ENCODE measurements at regions not wholly inside any gene's neighbourhood (a gene's known extent, or its start where the extent isn't known, plus 50 kb on each side); places are given as distances from the start of the nearest gene placed in this dataset.

GRCh38 chr3:5758699-5759098 is 571.2 kb downstream of the EDEM1 start:
- POLR2A ChIA-PET (ENCODE audit: unreplicated experiment) = no interaction called here
- Histone ChIP-seq H3F3A (ENCODE audit: insufficient read depth, low read depth) (no peaks in the 10 kb centered on the region), H3K27ac (no peak overlapping the region), H4K20me1 (ENCODE audit: insufficient read depth) (no peaks in the 10 kb centered on the region), H3K9me3 (ENCODE audit: insufficient read depth, low read depth) (no peaks in the 10 kb centered on the region), H2AFZ (no peak overlapping the region), H3K36me3 (ENCODE audit: low read depth) (no peaks in the 10 kb centered on the region), H3K9me2 (ENCODE audit: insufficient read depth) (no peaks in the 10 kb centered on the region), H3K4me2 (no peak overlapping the region), H3K27me3 (ENCODE audit: insufficient read depth, low read depth) (no peaks in the 10 kb centered on the region), H3K4me1 (replicated peaks; ENCODE audit: insufficient read depth) (no peaks in the 10 kb centered on the region), H3K4me3 (no peak overlapping the region), H3K79me2 (ENCODE audit: low read depth) (no peaks in the 10 kb centered on the region)
- no peak for DNase-seq
- no peak for TF ChIP-seq EZH2 (IDR thresholded peaks at IDR 0.05; ENCODE audit: low read depth)
- no peak for TF ChIP-seq CTCF (conservative IDR thresholded peaks at IDR 0.05)
- BruUV-seq (replicated peaks) = no TSS peak
- CTCF ChIA-PET = no interaction called here
- intact Hi-C loops (cut with micrococcal nuclease; ENCODE audit: unreplicated experiment) = no loop called here

- intact Hi-C loops (cut with micrococcal nuclease; ENCODE audit: unreplicated experiment) = no loop called here
- no peaks in the 10 kb centered on the region for H3K4me1 ChIP-seq (replicated peaks; ENCODE audit: insufficient read depth)
- H3K36me3 ChIP-seq (ENCODE audit: low read depth) = no peaks in the 10 kb centered on the region
- 0 out of 2 replicates have a peak, but pooled peaks cover 3% of the 10 kb centered on the region for H3K9me3 ChIP-seq (ENCODE audit: insufficient read depth, low read depth)
- H2AFZ ChIP-seq = no peak overlapping the region
- no peaks in the 10 kb centered on the region for H3F3A ChIP-seq (ENCODE audit: insufficient read depth, low read depth)
- POLR2A ChIA-PET (ENCODE audit: unreplicated experiment) = no interaction called here
- H3K4me3 ChIP-seq = no peak overlapping the region
- no peaks in the 10 kb centered on the region for H4K20me1 ChIP-seq (ENCODE audit: insufficient read depth)
- CTCF ChIA-PET = no interaction called here
- no peaks in the 10 kb centered on the region for H3K9me2 ChIP-seq (ENCODE audit: insufficient read depth)
- BruUV-seq (replicated peaks) = no TSS peak
- H3K27me3 ChIP-seq (ENCODE audit: insufficient read depth, low read depth) = no peaks in the 10 kb centered on the region
- no peak for TF ChIP-seq EZH2 (IDR thresholded peaks at IDR 0.05; ENCODE audit: low read depth)
- TF ChIP-seq CTCF (conservative IDR thresholded peaks at IDR 0.05) = no peak
- no peak overlapping the region for H3K27ac ChIP-seq
- no peak overlapping the region for H3K4me2 ChIP-seq
- DNase-seq = no peak
- no peaks in the 10 kb centered on the region for H3K79me2 ChIP-seq (ENCODE audit: low read depth)
Measured at GRCh38 chr3:5762506-5762905, 575.0 kb downstream of the EDEM1 start.

- POLR2A ChIA-PET (ENCODE audit: unreplicated experiment) = interaction anchor here (0.9 kb wide), 1 partner anchor 465 kb away, joined by 7 read pairs; no protein-coding TSS in a partner anchor
Measured at GRCh38 chr3:5766848-5767247, 579.3 kb downstream of the EDEM1 start.

More at GRCh38 chr3:5766848-5767247, 579.3 kb downstream of the EDEM1 start:
- Histone ChIP-seq H3K36me3 (ENCODE audit: low read depth) (no peaks in the 10 kb centered on the region), H3K4me3 (no peak overlapping the region), H3K9me2 (ENCODE audit: insufficient read depth) (no peaks in the 10 kb centered on the region), H3K4me1 (replicated peaks; ENCODE audit: insufficient read depth) (no peaks in the 10 kb centered on the region), H3K27me3 (ENCODE audit: insufficient read depth, low read depth) (no peaks in the 10 kb centered on the region), H3K9me3 (ENCODE audit: insufficient read depth, low read depth) (0 out of 2 replicates have a peak, but pooled peaks cover 3% of the 10 kb centered on the region), H2AFZ (no peak overlapping the region), H3K79me2 (ENCODE audit: low read depth) (no peaks in the 10 kb centered on the region), H3K27ac (no peak overlapping the region), H4K20me1 (ENCODE audit: insufficient read depth) (no peaks in the 10 kb centered on the region), H3F3A (ENCODE audit: insufficient read depth, low read depth) (no peaks in the 10 kb centered on the region), H3K4me2 (no peak overlapping the region)
- DNase-seq = no peak
- CTCF ChIA-PET = interaction anchor here (0.6 kb wide), 1 partner anchor 340 kb away, joined by 3 read pairs; no protein-coding TSS in a partner anchor
- BruUV-seq (replicated peaks) = no TSS peak
- intact Hi-C loops (cut with micrococcal nuclease; ENCODE audit: unreplicated experiment) = no loop called here
- no peak for TF ChIP-seq CTCF (conservative IDR thresholded peaks at IDR 0.05)
- TF ChIP-seq EZH2 (IDR thresholded peaks at IDR 0.05; ENCODE audit: low read depth) = no peak
